ENCODE measurements at regions not wholly inside any gene's neighbourhood (a gene's known extent, or its start where the extent isn't known, plus 50 kb on each side); places are given as distances from the start of the nearest gene placed in this dataset.

DNA sequence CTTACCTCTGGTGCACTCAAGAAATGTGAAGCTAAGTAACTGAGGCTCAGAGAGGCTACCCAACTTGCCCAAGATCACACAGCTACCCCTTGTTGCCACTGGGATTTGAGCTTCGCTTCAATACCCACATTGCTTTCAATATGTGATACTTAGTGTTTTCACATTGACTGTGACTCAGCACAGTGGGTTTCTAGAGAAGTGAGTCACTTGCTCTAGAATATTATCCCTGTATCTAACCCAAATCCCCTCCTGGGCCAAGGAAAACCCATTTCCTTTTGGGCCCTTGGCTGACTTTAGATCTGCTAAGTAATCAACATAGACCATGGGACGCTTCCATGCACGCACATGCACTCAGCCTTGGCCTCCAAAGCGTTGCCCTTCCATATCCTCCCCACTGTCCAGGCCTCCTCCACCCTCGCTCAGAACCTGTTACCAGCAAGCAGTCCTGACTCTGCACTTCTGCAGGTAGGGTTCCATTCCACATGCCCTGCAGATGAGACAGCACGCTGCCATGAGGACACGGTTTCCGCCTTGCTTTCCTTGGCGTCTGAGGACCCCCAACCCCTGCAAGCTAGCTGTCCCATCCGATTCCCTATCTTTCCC, 87.7 kb upstream of the CHST15 start:
- Histone ChIP-seq H3K36me3 (ENCODE audit: control insufficient read depth in 1 of 2, insufficient read depth in 2 of 2, low read length in 2 of 2) (no peaks in the 10 kb centered on the region), H3K27me3 (ENCODE audit: insufficient read depth, low read length) (no peaks in the 10 kb centered on the region), H3K4me2 (ENCODE audit: low read length) (no peak overlapping the region), H4K20me1 (ENCODE audit: insufficient read depth) (no peaks in the 10 kb centered on the region), H3K9me3 (ENCODE audit: control insufficient read depth in 1 of 2, insufficient read depth in 1 of 2, low read depth in 1 of 2, low read length in 2 of 2) (no peaks in the 10 kb centered on the region), H2AFZ (ENCODE audit: low read depth, low read length, poor library complexity, severe bottlenecking) (no peak overlapping the region), H3K4me1 (ENCODE audit: control insufficient read depth in 1 of 2, insufficient read depth in 2 of 2, low read length in 2 of 2) (no peaks in the 10 kb centered on the region; a peak in 1 of 4 replicates), H3K9me2 (ENCODE audit: insufficient read depth) (no peaks in the 10 kb centered on the region), H3K79me2 (ENCODE audit: insufficient read depth, low read length) (no peaks in the 10 kb centered on the region), H3K4me3 (replicated peaks in 1 of 2; ENCODE audit: low read depth in 1 of 2, low read length in 2 of 2) (no peak overlapping the region), H3K27ac (ENCODE audit: low read depth, low read length) (no peak overlapping the region), H3K9ac (ENCODE audit: low read length) (no peak overlapping the region)
- TF ChIP-seq, protein P1, sequence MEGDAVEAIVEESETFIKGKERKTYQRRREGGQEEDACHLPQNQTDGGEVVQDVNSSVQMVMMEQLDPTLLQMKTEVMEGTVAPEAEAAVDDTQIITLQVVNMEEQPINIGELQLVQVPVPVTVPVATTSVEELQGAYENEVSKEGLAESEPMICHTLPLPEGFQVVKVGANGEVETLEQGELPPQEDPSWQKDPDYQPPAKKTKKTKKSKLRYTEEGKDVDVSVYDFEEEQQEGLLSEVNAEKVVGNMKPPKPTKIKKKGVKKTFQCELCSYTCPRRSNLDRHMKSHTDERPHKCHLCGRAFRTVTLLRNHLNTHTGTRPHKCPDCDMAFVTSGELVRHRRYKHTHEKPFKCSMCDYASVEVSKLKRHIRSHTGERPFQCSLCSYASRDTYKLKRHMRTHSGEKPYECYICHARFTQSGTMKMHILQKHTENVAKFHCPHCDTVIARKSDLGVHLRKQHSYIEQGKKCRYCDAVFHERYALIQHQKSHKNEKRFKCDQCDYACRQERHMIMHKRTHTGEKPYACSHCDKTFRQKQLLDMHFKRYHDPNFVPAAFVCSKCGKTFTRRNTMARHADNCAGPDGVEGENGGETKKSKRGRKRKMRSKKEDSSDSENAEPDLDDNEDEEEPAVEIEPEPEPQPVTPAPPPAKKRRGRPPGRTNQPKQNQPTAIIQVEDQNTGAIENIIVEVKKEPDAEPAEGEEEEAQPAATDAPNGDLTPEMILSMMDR (IDR thresholded peaks at IDR 0.05 in 2 of 3, conservative IDR thresholded peaks at IDR 0.05 in 1 of 3; ENCODE audit: borderline replicate concordance in 1 of 3, insufficient read depth in 1 of 3, low read depth in 2 of 3, low read length in 2 of 3) = no peak
- TF ChIP-seq REST (IDR thresholded peaks at IDR 0.05; ENCODE audit: low read depth) = no peak
- TF ChIP-seq EGR1 (IDR thresholded peaks at IDR 0.05; ENCODE audit: low read depth) = no peak
- no peak for TF ChIP-seq EZH2phosphoT487 (IDR thresholded peaks at IDR 0.05; ENCODE audit: borderline replicate concordance)
- no peak for TF ChIP-seq RAD21 (IDR thresholded peaks at IDR 0.05; ENCODE audit: low read depth)
- ATAC-seq (no peak), DNase-seq (ENCODE audit: low read depth, low spot score) (no peak)
- ChIA-PET POLR2A (interaction anchor here (0.9 kb wide), 1 partner anchor 12 kb away, joined by 5 read pairs; no protein-coding TSS in a partner anchor), CTCF (no interaction called here), RAD21 (ENCODE audit: low non-redundant PET in 1 of 2, low total read pairs in 2 of 2, uncharacterized antibody in 2 of 2, unreplicated experiment in 2 of 2) (no interaction called here)
- intact Hi-C loops (cut with micrococcal nuclease) = no loop called here
- BruUV-seq (replicated peaks) = no TSS peak
